ENCODE measurements at regions not wholly inside any gene's neighbourhood (a gene's known extent, or its start where the extent isn't known, plus 50 kb on each side); places are given as distances from the start of the nearest gene placed in this dataset.

DNA sequence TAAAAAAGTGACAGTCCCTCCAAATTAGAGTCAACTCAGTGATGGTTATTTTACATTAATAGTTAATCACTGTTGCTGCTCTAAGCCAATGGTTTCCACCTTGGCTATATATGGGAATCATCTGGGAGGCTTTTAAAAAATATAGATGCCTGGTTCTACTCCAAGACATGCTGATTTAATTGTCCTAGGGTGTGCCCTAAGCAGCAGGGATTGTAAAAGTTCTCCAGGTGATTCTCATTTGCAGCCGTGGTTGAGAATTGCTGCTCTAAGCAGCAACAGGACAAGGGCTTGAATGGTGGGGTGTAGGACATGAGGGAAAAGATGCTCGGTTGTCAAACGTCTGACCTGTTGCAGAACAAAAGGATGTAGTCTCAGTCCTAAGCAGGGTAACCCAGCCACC lies 405.1 kb upstream of the MCTP2 start:
- TF ChIP-seq POLR2A (IDR thresholded peaks at IDR 0.05; ENCODE audit: low read length) (no peak), GATA1 (IDR thresholded peaks at IDR 0.05; ENCODE audit: low read depth, low read length) (no peak)

Data from erythroblast (primary cell).